ENCODE measurements at regions not wholly inside any gene's neighbourhood (a gene's known extent, or its start where the extent isn't known, plus 50 kb on each side); places are given as distances from the start of the nearest gene placed in this dataset.

- no peaks in the 10 kb centered on the region for H3K4me1 ChIP-seq (ENCODE audit: insufficient read depth)
- H3K36me3 ChIP-seq (replicated peaks; ENCODE audit: insufficient read depth, low read depth): no peaks in the 10 kb centered on the region
- no peaks in the 10 kb centered on the region for H3K9me3 ChIP-seq (ENCODE audit: low read depth)
- H2AFZ ChIP-seq: no peak overlapping the region
- no peak overlapping the region for H3K27ac ChIP-seq
- TF ChIP-seq CTCF (IDR thresholded peaks at IDR 0.05; ENCODE audit: poor library complexity) (no peak), EZH2phosphoT487 (IDR thresholded peaks at IDR 0.05; ENCODE audit: low read depth, severe bottlenecking, unreplicated experiment) (no peak), EZH2 (IDR thresholded peaks at IDR 0.05; ENCODE audit: borderline replicate concordance) (no peak)
- H3K9me2 ChIP-seq (replicated peaks; ENCODE audit: insufficient read depth): no peaks in the 10 kb centered on the region
- DNase-seq (ENCODE audit: low spot score): no peak
- 94% methylated on average over 8 of the region's 8 CpGs for WGBS (ENCODE audit: low lambda C conversion rate, missing lambda C conversion rate)
- H3K27me3 ChIP-seq: no peaks in the 10 kb centered on the region
- no peak overlapping the region for H3K4me3 ChIP-seq
- no peaks in the 10 kb centered on the region for H4K20me1 ChIP-seq (ENCODE audit: insufficient read depth, poor library complexity, severe bottlenecking)
- no peak overlapping the region for H3K4me2 ChIP-seq
- no peaks in the 10 kb centered on the region for H3K79me2 ChIP-seq
Measured at GRCh38 chr6:163723759-163724158, 309.2 kb downstream of the QKI start.

- DNase-seq (ENCODE audit: low spot score): no peak
- no peak overlapping the region for H3K27ac ChIP-seq
- 87% methylated on average over 13 of the region's 13 CpGs for WGBS (ENCODE audit: low lambda C conversion rate, missing lambda C conversion rate)
Measured at GRCh38 chr6:163721922-163722692, 307.6 kb downstream of the QKI start.

GRCh38 chr6:163721435-163721834 is 306.9 kb downstream of the QKI start:
- Histone ChIP-seq H2AFZ (no peak overlapping the region), H3K9me2 (replicated peaks; ENCODE audit: insufficient read depth) (no peaks in the 10 kb centered on the region), H3K4me1 (ENCODE audit: insufficient read depth) (no peaks in the 10 kb centered on the region), H3K79me2 (no peaks in the 10 kb centered on the region), H3K4me3 (no peak overlapping the region), H4K20me1 (ENCODE audit: insufficient read depth, poor library complexity, severe bottlenecking) (no peaks in the 10 kb centered on the region), H3K4me2 (no peak overlapping the region), H3K27me3 (no peaks in the 10 kb centered on the region), H3K9me3 (ENCODE audit: low read depth) (no peaks in the 10 kb centered on the region), H3K27ac (no peak overlapping the region), H3K36me3 (replicated peaks; ENCODE audit: insufficient read depth, low read depth) (no peaks in the 10 kb centered on the region)
- TF ChIP-seq CTCF (IDR thresholded peaks at IDR 0.05; ENCODE audit: poor library complexity): no peak
- no peak for TF ChIP-seq EZH2 (IDR thresholded peaks at IDR 0.05; ENCODE audit: borderline replicate concordance)
- no peak for TF ChIP-seq EZH2phosphoT487 (IDR thresholded peaks at IDR 0.05; ENCODE audit: low read depth, severe bottlenecking, unreplicated experiment)
- DNase-seq (ENCODE audit: low spot score): no peak
- WGBS (ENCODE audit: low lambda C conversion rate, missing lambda C conversion rate): 95% methylated on average over 1 of the region's 1 CpG

More at GRCh38 chr6:163721922-163722692, 307.6 kb downstream of the QKI start:
- H3K4me2 ChIP-seq: no peak overlapping the region
- H3K36me3 ChIP-seq (replicated peaks; ENCODE audit: insufficient read depth, low read depth): no peaks in the 10 kb centered on the region
- H3K27me3 ChIP-seq: no peaks in the 10 kb centered on the region
- TF ChIP-seq EZH2 (IDR thresholded peaks at IDR 0.05; ENCODE audit: borderline replicate concordance): no peak
- no peaks in the 10 kb centered on the region for H3K9me3 ChIP-seq (ENCODE audit: low read depth)
- H3K79me2 ChIP-seq: no peaks in the 10 kb centered on the region
- H3K4me3 ChIP-seq: no peak overlapping the region
- H3K9me2 ChIP-seq (replicated peaks; ENCODE audit: insufficient read depth): no peaks in the 10 kb centered on the region
- no peaks in the 10 kb centered on the region for H3K4me1 ChIP-seq (ENCODE audit: insufficient read depth)
- no peaks in the 10 kb centered on the region for H4K20me1 ChIP-seq (ENCODE audit: insufficient read depth, poor library complexity, severe bottlenecking)
- H2AFZ ChIP-seq: no peak overlapping the region

- H3K9me2 ChIP-seq (replicated peaks; ENCODE audit: insufficient read depth): no peaks in the 10 kb centered on the region
- H3K9me3 ChIP-seq (ENCODE audit: low read depth): no peaks in the 10 kb centered on the region
- DNase-seq (ENCODE audit: low spot score): no peak
- WGBS (ENCODE audit: low lambda C conversion rate, missing lambda C conversion rate): 86% methylated on average over 4 of the region's 4 CpGs
- H3K4me2 ChIP-seq: no peak overlapping the region
- no peak overlapping the region for H2AFZ ChIP-seq
- H3K4me3 ChIP-seq: no peak overlapping the region
- H3K79me2 ChIP-seq: no peaks in the 10 kb centered on the region
- H3K27me3 ChIP-seq: no peaks in the 10 kb centered on the region
- H3K4me1 ChIP-seq (ENCODE audit: insufficient read depth): no peaks in the 10 kb centered on the region
- TF ChIP-seq CTCF (IDR thresholded peaks at IDR 0.05; ENCODE audit: poor library complexity): no peak
- no peak for TF ChIP-seq EZH2phosphoT487 (IDR thresholded peaks at IDR 0.05; ENCODE audit: low read depth, severe bottlenecking, unreplicated experiment)
- no peak for TF ChIP-seq EZH2 (IDR thresholded peaks at IDR 0.05; ENCODE audit: borderline replicate concordance)
- no peaks in the 10 kb centered on the region for H3K36me3 ChIP-seq (replicated peaks; ENCODE audit: insufficient read depth, low read depth)
- no peak overlapping the region for H3K27ac ChIP-seq
- H4K20me1 ChIP-seq (ENCODE audit: insufficient read depth, poor library complexity, severe bottlenecking): no peaks in the 10 kb centered on the region
Measured at GRCh38 chr6:163720460-163721235, 306.1 kb downstream of the QKI start.
